Activated gamma-delta T cell treated with Interleukin-2 at 50 U/mL for 16 hours (primary cell): ENCODE measurements at regions not wholly inside any gene's neighbourhood (a gene's known extent, or its start where the extent isn't known, plus 50 kb on each side); places are given as distances from the start of the nearest gene placed in this dataset.
"Not testable (repeated sequence)": the region's sequence is repeated elsewhere in the genome, so short reads cannot be mapped to it uniquely, and the experiment has no call there.

Source experiments
- DNase-seq: peaks from one replicate; pipeline ENCODE4 v3.0.0-alpha.2; 2020

DNA sequence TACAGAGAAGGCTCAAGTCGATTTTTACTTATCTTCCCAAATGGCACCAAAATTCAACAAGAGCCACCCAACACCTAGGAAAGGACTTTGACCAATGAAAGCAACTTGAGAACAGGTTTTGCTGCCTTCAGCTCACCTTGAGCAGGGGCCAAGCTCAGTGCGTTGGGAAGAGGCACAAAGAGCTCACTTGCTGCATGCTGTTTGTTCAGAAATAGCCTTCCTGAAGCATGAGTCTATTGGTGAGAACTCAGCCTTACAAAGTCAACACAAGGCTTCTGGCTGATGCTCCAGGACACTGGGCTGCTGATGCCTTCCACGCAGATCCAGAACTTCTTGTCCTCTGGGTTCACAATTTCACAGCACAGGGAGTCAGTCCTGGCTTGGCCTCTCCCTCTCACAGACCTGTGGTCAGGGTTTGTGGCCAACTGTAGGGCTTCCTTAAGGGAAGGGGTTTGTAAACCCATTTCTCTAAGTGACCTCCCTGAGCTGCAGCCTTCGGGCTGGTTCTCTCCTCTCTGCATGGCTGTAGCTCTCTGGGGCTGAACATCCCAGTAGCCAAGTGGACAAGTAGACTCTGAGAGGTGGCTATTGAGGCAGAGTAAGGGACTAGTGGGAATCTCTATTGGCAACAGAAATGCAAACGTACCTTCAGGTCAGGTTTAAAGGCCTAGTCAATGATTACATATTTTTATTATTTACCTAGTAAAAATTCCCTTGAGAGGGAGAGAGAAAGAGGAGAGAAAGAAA is 124.7 kb upstream of the GATA6 start:
- DNase-seq: no peak

DNA sequence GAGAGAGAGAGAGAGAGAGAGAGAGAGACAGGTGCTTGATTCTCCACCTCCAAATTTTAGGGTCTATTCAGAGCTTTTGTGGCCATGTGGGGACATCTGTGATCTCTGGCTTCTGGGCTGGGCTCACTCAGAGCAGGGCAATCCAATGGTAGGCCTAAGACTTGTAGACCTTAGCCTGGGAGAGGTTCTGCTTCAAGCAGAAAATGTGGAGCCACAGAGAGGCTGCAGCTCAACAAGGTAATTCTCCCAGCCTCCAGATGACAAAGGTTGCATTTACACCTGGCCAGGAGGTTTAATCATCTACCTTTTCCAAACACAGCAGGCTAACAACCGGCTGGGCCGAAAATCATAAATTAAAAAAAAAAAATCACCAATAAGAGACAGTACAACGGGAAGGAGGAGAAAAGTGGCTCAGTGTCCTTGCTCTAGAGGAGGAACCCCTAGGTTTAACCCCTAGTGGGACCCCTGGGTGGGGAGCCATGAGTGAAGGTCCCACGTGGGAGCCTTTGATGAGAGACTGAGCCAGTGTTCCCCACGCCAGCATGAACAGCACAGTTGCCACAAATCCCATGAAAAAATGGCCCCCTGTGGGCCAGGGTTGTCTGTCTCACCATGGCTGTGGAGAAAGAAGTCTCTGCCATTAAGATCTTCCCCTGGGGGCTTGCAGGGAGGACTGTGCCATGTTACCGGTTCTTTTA is 124.0 kb upstream of the GATA6 start:
- no peak for DNase-seq

GRCh38 chr18:22046473-22046872 is 122.9 kb upstream of the GATA6 start:
- DNase-seq: no peak

- DNase-seq: no peak
Observed at GRCh38 chr18:22047485-22047884, 121.9 kb upstream of the GATA6 start.

DNA sequence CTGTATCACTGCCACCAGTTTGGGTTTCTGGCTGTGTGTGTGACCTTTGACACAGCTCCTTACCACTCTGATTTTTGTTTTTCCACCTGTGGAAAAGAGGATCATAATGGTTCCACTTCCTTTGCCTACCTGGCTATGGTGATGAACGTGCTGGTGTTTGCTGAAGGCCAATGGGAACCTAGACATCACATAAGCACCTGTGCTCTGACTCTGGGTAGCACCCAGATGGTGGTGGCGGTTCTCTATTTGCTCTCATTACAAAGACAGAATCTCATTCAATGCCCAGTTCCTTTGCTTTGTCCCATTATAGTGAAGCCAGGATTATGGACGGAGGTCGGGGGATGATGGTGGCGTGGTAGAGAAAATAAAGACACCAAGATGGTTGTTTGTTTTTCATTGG is 121.2 kb upstream of the GATA6 start:
- no peak for DNase-seq

GRCh38 chr18:22048932-22049615 is 120.3 kb upstream of the GATA6 start:
- DNase-seq: no peak

- DNase-seq: no peak
Observed at GRCh38 chr18:22052405-22053105, 116.8 kb upstream of the GATA6 start.

DNA sequence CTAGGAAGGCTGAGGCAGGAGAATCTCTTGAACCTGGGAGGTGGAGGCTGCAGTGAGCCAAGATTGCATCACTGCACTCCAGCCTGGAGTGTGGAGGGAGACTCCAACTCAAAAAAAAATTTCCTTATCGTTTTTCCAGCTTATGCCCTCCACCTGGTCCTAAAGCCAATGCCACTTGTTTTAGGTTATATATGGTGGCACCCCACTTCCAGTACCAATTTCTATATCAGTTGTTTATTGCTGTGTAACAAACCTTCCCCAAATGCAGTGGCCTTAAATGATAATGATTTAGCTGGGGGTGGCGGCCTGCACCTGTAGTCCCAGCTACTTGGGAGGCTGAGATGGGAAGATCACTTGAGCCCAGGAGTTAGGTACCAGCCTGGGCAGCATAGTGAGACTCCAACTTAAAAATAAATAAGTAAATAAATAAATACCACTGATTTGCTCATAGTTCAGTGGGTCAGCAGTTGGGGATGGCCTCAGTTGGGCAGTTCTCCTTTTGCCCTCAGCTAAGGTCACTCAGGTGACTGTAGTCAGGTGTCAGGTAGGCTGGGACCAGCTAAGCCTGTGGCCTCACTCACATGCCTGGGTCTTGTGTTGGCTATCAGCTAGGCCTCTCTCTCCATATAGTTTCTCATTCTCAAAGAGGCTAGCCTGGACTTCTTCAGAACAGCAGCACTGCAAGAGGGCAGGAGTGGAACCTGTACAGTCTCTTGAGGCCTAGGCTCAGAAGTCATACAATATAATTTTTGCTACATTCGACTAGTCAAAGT is 113.7 kb upstream of the GATA6 start:
- no peak for DNase-seq

DNA sequence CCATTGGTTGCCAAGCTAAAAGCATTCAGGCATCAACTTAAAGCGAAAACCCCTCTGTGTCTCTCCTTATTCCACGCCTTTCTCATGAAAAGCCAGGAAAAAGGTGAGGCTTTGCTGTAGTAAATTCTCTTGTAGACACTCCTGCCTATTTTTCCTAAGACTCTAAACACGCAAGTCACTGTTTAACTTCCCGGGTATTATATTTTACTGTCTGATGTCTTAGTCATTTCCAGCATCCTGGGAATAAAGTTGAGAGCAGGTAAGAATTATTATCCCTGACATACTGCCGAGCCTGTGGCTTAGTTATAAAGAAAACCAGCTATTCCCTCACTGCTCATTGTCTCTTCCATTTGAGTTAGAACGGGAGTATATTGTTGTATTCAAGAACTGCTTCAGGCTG is 112.4 kb upstream of the GATA6 start:
- DNase-seq: no peak

DNA sequence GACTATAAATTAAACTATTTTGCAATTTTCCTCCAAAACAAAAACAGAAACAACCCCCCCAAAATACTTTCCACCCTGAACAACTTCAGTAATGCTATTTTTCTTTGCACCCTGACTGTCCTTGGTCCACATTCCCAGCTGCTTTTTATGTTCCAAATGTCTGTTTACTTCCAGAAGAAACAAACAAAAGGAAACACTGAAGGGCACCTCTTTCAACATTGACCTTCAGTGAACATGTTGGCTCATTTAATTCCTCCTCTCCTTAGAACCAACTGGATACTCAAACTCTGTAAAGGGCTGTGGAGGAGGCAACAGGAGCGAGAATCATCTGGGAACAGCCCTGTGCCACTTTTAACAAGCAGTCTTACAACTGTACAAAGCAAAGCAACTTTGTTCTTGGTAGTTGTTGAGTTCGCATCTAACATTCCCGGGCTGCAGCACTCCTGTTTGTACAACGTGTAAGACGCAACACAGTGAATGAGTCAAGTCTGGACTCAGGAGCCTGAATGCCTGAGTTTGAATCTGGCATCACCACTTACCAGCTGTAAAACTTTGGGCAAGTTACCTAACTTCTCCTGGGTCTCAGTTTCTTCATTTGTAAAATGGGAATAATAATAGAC is 111.4 kb upstream of the GATA6 start:
- DNase-seq: no peak

DNA sequence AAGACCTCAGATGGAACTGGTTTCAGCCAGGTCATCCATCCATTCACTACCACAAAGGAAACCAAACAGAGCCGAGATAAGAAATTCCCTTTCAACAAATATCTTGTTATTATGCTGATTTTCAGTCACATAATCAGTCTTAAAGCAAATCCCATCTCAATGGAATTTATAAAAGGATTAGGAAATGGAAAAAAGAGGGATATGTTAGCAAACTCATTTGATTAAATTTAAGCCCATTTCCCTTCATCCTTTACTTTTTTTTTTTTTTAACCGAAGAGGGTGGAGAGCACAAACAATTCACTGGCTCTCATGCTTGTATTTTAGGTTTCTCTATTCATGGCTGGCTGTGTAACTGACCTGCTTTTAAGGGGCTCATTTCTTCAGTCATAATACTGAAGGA is 109.0 kb upstream of the GATA6 start:
- no peak for DNase-seq

DNA sequence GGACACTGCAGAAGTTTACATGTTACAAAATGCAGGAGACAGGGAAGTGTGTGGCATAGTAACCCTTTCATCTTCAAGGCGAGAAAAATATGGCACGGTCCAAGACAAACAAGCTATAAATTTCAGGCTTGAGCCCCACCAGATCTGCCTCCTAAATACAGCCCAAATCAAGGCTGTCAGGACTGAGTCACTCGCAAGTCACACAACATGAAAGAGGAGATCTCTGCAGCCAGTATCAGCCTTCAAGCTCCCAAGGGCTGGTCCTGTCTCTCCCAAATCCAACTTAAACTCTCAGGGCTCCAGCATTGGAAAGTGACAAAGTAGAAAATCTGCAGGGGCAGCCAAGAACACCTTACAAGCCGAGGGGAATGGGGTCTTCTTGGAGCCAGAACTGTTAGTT is 106.3 kb upstream of the GATA6 start:
- DNase-seq: no peak

GRCh38 chr18:22063672-22064071 is 105.7 kb upstream of the GATA6 start:
- no peak for DNase-seq

DNA sequence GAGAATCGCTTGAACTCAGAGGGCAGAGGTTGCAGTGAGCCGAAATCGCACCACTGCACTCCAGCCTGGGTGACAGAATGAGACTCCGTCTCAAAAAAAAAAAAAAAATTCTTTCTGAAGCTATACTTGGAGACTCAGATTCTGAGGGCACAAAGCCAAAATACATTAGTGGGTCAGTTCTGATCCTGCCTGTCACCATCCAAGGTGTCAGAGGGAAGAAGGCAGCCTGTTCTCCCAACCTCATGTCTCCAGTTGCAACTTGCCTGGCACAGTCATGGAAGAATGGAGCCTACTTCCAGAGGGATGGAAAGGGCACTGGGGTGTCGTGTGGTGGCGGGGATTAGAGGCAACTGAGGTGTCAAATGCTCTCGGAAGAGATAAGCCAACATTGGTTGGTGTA is 104.8 kb upstream of the GATA6 start:
- DNase-seq: no peak

GRCh38 chr18:22065311-22065710 is 104.1 kb upstream of the GATA6 start:
- no peak for DNase-seq

GRCh38 chr18:22066083-22066485 is 103.3 kb upstream of the GATA6 start:
- no peak for DNase-seq

DNA sequence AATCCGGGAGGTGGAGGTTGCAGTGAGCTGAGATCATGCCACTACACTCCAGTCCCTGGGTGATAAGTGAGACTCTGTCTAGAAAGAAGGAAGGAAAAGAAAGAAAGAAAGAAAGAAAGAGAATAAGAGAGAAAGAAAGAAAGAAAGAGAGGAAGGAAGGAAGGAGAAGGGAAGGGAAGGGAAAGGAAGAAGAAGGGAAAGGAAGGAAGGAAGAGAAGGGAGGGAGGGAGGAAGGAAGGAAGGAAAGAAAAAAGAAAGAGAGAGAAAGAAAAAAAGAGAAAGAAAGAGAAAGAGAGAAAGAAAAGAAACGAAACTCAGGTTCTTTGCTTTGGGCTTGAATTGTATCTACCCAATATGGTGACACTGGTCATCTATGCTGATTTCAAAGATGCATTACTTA is 102.3 kb upstream of the GATA6 start:
- DNase-seq: no peak

DNA sequence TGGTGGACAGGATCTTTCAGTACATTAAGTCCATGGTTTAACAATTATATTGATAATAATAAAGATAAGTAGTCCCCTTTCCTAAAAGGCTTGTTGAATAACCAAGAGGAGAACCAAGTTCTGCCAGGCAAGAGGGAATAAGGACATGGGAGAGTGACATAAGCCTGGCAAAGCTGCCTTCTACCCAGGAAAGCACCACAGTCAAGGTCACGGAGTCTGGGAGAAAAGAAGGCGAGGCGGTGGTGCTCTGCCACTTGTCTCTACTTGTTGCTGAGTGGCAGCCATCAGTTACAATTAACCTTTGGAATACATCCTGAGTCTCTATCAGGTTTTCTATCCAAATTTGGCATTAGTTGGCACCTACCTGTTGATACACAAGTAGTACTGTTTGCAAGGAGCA is 101.7 kb upstream of the GATA6 start:
- no peak for DNase-seq

- not testable (repeated sequence) for DNase-seq
Observed at GRCh38 chr18:22068784-22069183, 100.6 kb upstream of the GATA6 start.

DNA sequence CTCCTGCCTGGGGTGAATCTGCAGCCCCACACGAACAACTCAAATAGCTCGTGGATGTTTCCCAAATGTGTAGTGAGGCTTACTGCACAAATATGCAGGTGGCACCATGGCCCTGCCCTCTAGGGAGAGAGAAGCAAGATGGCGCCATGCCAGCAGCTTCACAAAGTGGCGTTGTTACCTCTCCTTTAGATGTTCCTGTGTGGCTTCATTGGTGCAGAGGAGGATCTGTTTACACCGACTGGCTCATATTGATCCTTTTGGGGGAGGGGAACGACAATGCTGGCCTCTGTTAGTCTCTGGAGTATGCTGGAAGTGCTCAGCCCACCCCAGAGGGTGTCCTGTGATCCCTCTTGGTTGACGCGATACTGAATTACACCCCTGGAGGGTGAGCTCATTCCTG is 99.5 kb upstream of the GATA6 start:
- no peak for DNase-seq

- DNase-seq: no peak
Observed at GRCh38 chr18:22073411-22073810, 96.0 kb upstream of the GATA6 start.
